GM18499 (cell line): ENCODE measurements at regions not wholly inside any gene's neighbourhood (a gene's known extent, or its start where the extent isn't known, plus 50 kb on each side); places are given as distances from the start of the nearest gene placed in this dataset.

Experiments
- ATAC-seq: cut with Tn5 transposase; IDR thresholded peaks from one replicate; pipeline ENCODE4 v1.9.1; 2021; ENCODE audit warnings: moderate number of reproducible peaks; ENCODE audit not compliant: insufficient read depth, unreplicated experiment

DNA sequence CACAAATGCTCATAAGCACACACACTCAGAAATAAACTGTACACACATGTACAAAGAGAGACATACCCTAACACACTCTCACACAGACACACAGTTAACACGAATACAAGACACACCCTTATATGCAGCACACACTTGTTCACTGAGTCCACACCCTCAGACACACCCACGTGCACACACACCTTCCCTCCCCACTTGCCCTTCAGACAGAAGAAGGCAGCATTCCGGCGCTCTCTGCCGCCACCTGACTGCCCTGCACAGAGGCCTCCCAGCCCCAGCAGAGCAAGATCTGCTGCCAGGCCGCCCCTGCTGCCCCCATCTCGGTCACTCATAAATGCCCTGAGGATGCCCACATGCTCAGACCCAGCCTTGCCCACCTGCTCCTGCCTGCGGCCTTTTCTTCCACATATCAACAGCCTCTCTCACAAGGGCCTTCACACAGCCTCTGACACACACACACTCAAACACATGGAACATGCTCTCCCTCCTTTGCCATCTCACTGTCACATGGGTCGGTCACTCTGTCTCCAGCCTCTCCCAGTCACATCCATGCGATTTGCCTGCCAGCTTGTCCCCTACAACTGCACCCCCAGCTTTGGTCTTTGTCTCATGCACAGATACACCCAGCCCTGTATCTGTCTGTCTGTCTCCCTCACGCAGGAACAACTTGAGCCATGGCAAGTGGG, 71.1 kb downstream of the EPHB3 start:
- no peak for ATAC-seq
